GM23338 (cell line): ENCODE measurements at regions not wholly inside any gene's neighbourhood (a gene's known extent, or its start where the extent isn't known, plus 50 kb on each side); places are given as distances from the start of the nearest gene placed in this dataset.

Source experiments
- ATAC-seq: fragments of 200-7000 bp; cut with Tn5 transposase; 3 replicates; pipeline ENCODE4 v1.9.1; 2020
- DNase-seq: peaks from one replicate; pipeline ENCODE4 v3.0.0-alpha.2; 2015; ENCODE audit warnings: low spot score
- H2AFZ ChIP-seq: fragments of 200-600 bp; sonication (generic); 2 replicates; pipeline ENCODE4 v1.8.0; 2016; ENCODE audit warnings: antibody characterized with exemption, mild to moderate bottlenecking, moderate library complexity
- H3F3A ChIP-seq: fragments of 200-600 bp; sonication (generic); replicated peaks from 2 replicates; pipeline ENCODE4 v1.8.0; 2017; ENCODE audit warnings: antibody characterized with exemption, mixed run types, low read depth
- H3K27ac ChIP-seq: fragments of 200-600 bp; sonication (generic); 2 replicates; pipeline ENCODE4 v1.6.1; 2016; ENCODE audit warnings: low read depth
- H3K27me3 ChIP-seq: fragments of 200-600 bp; sonication (generic); 2 replicates; pipeline ENCODE4 v1.8.0; 2016; ENCODE audit warnings: mild to moderate bottlenecking, mixed run types, moderate library complexity; ENCODE audit not compliant: insufficient read depth
- H3K36me3 ChIP-seq: fragments of 200-600 bp; sonication (generic); 2 replicates; pipeline ENCODE4 v1.8.0; 2016; ENCODE audit warnings: mild to moderate bottlenecking; ENCODE audit not compliant: insufficient read depth
- H3K4me1 ChIP-seq: fragments of 200-600 bp; sonication (generic); 2 replicates; pipeline ENCODE4 v1.8.0; 2016; ENCODE audit warnings: mild to moderate bottlenecking, moderate library complexity; ENCODE audit not compliant: insufficient read depth
- H3K4me2 ChIP-seq: fragments of 200-600 bp; sonication (generic); 2 replicates; pipeline ENCODE4 v1.7.1; 2017; ENCODE audit warnings: mixed run types
- H3K4me3 ChIP-seq: fragments of 200-600 bp; sonication (generic); 2 replicates; pipeline ENCODE4 v1.6.1; 2016; ENCODE audit warnings: mixed run types
- H3K79me2 ChIP-seq: fragments of 200-600 bp; sonication (generic); replicated peaks from 2 replicates; pipeline ENCODE4 v1.8.0; 2017; ENCODE audit warnings: mild to moderate bottlenecking; ENCODE audit not compliant: insufficient read depth
- H3K9me2 ChIP-seq: fragments of 200-600 bp; sonication (generic); 2 replicates; pipeline ENCODE4 v1.8.0; 2017; ENCODE audit not compliant: insufficient read depth
- H4K20me1 ChIP-seq: fragments of 200-600 bp; sonication (generic); replicated peaks from 2 replicates; pipeline ENCODE4 v1.8.0; 2017; ENCODE audit warnings: mild to moderate bottlenecking; ENCODE audit not compliant: insufficient read depth
- H3K27ac Mint-ChIP-seq: 2 replicates; pipeline ENCODE4 v1.8.0; 2020; ENCODE audit warnings: inconsistent platforms, mild to moderate bottlenecking, moderate library complexity, mixed read lengths
- H3K27me3 Mint-ChIP-seq: 3 replicates; pipeline ENCODE4 v1.8.0; 2022; ENCODE audit warnings: low read depth, mild to moderate bottlenecking, moderate library complexity, mixed read lengths, inconsistent platforms; ENCODE audit not compliant: insufficient read depth, poor library complexity
- H3K36me3 Mint-ChIP-seq: 3 replicates; pipeline ENCODE4 v1.8.0; 2021; ENCODE audit warnings: low read depth, mild to moderate bottlenecking, inconsistent platforms, moderate library complexity, mixed read lengths
- H3K4me1 Mint-ChIP-seq: 3 replicates; pipeline ENCODE4 v1.8.0; 2020; ENCODE audit warnings: mild to moderate bottlenecking, inconsistent platforms, mixed read lengths
- H3K4me3 Mint-ChIP-seq: 3 replicates; pipeline ENCODE4 v1.8.0; 2021; ENCODE audit warnings: moderate library complexity, mild to moderate bottlenecking, inconsistent platforms, mixed read lengths
- H3K9me3 Mint-ChIP-seq: 3 replicates; pipeline ENCODE4 v1.8.0; 2020; ENCODE audit warnings: moderate library complexity, mild to moderate bottlenecking, inconsistent platforms, mixed read lengths
- CREB1 ChIP-seq: fragments of 250-450 bp; sonication (Bioruptor Pico); IDR thresholded peaks from 2 replicates; pipeline ENCODE4 v1.5.0; 2020; ENCODE audit warnings: low read depth, mild to moderate bottlenecking, moderate library complexity
- EZH2 ChIP-seq: fragments of 200-600 bp; sonication (generic); IDR thresholded peaks from one replicate; pipeline ENCODE4 v1.8.0; 2017; ENCODE audit warnings: antibody characterized with exemption, mild to moderate bottlenecking, low read depth; ENCODE audit not compliant: unreplicated experiment
- EZH2phosphoT487 ChIP-seq: fragments of 200-600 bp; sonication (generic); IDR thresholded peaks from one replicate; pipeline ENCODE4 v1.8.1; 2018; ENCODE audit warnings: antibody characterized with exemption; ENCODE audit not compliant: unreplicated experiment
- JUNB ChIP-seq: IDR thresholded peaks from one replicate; pipeline ENCODE4 v1.6.1; 2016; ENCODE audit warnings: antibody characterized with exemption; ENCODE audit not compliant: unreplicated experiment
- NANOG ChIP-seq: IDR thresholded peaks from 2 replicates; pipeline ENCODE4 v1.6.1; 2016; ENCODE audit warnings: antibody characterized with exemption, borderline replicate concordance
- POLR2AphosphoS5 ChIP-seq: IDR thresholded peaks from 2 replicates; pipeline ENCODE4 v1.6.1; 2016; ENCODE audit warnings: antibody characterized with exemption, low read depth
- STAT1 ChIP-seq: IDR thresholded peaks from one replicate; pipeline ENCODE4 v1.6.1; 2016; ENCODE audit warnings: antibody characterized with exemption; ENCODE audit not compliant: unreplicated experiment
- ZNF114 ChIP-seq: fragments of 250-450 bp; sonication (Bioruptor Pico); IDR thresholded peaks from 2 replicates; pipeline ENCODE4 v1.5.0; 2020; ENCODE audit warnings: mild to moderate bottlenecking, moderate library complexity
- ZNF331 ChIP-seq: fragments of 250-450 bp; sonication (Bioruptor Pico); IDR thresholded peaks from 2 replicates; pipeline ENCODE4 v1.5.0; 2020; ENCODE audit warnings: low read depth, mild to moderate bottlenecking, moderate library complexity
- TF ChIP-seq, protein P1 (sequence below): IDR thresholded peaks from 2 replicates; pipeline ENCODE4 v1.6.1; 2016; ENCODE audit warnings: antibody characterized with exemption
- TF ChIP-seq, protein P2 (sequence below): IDR thresholded peaks from one replicate; pipeline ENCODE4 v1.6.1; 2018; ENCODE audit warnings: antibody characterized with exemption; ENCODE audit not compliant: unreplicated experiment
- TF ChIP-seq, protein P3 (sequence below): fragments of 250-450 bp; sonication (Bioruptor Pico); IDR thresholded peaks from 2 replicates; pipeline ENCODE4 v1.5.0; 2020; ENCODE audit warnings: mild to moderate bottlenecking, moderate library complexity
- TF ChIP-seq, protein P4 (sequence below), 2 experiments: fragments of 200-600 bp in 1 of 2; sonication (generic) in 1 of 2; conservative IDR thresholded peaks; 2 replicates each; pipeline versions ENCODE4 v1.5.1 to v1.6.1; 2016 to 2017; ENCODE audit warnings: antibody characterized with exemption in 2 of 2, low read depth in 2 of 2, mild to moderate bottlenecking in 2 of 2, moderate library complexity in 1 of 2

DNA sequence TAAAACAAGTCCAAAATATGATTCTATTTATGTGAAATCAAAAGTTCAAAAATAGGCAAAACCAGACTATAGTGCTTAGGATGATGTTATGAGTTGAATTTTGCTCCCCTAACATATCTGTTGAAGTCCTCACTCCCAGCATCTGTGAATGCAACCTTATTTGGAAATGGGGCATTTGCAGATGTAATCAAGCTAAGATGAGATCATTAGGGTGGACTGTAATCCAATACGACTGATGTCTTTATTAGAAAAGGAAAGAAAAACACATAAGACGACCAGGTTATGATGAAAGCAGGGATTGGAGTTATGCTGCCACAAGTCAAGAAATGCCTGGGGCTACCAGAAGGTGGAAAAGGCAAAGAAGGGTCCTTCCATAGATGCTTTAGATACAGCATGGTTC lies 110.5 kb upstream of the CCDC39 start (continued):
- TF ChIP-seq POLR2AphosphoS5 (no peak), STAT1 (no peak), ZNF114 (CRISPR knock-in tag) (no peak)

DNA sequence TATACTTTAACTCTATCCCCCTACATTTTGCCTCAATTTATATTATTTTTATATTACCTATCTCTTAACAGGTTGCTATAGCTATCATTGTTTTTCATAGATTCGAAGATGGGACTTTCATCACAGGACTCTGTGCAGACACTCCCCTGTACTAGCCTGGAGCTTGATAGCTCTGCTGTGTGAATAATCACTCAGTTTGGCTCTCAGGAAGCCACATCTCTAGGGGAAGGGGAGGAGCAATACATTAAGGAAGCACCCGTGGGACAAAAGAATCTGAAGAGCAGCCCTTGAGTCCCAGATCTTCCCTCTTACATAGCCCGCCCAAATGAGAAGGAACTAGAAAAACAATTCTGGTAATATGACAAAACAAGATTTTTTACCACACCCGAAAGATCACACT lies 114.3 kb upstream of the FXR1 start:
- peaks cover 3% of the 10 kb centered on the region; the same call in 1 of the 2 replicates for H3K4me1 ChIP-seq
- Mint-ChIP-seq H3K27me3 (peaks cover 1% of the 10 kb centered on the region), H3K9me3 (no peaks in the 10 kb centered on the region; the same call in 2 of the 3 replicates), H3K27ac (no peak overlapping the region; the same call in 1 of the 2 replicates), H3K4me3 (no peak overlapping the region), H3K36me3 (no peaks in the 10 kb centered on the region), H3K4me1 (peaks cover 4% of the 10 kb centered on the region; the same call in 2 of the 3 replicates)
- H3K27ac ChIP-seq, result no peak overlapping the region
- no peaks in the 10 kb centered on the region for H4K20me1 ChIP-seq
- peak overlapping the region; percentile 60; the same call in 1 of the 2 replicates for H2AFZ ChIP-seq
- no peaks in the 10 kb centered on the region for H3K79me2 ChIP-seq
- H3K36me3 ChIP-seq, result no peaks in the 10 kb centered on the region
- no peak overlapping the region for H3K4me3 ChIP-seq
- H3F3A ChIP-seq, result no peaks in the 10 kb centered on the region
- no peak overlapping the region for H3K4me2 ChIP-seq
- H3K9me2 ChIP-seq, result no peaks in the 10 kb centered on the region
- TF ChIP-seq CREB1 (CRISPR knock-in tag) (no peak), EZH2phosphoT487 (no peak), EZH2 (no peak), NANOG (no peak), JUNB (no peak), ZNF114 (CRISPR knock-in tag) (no peak), STAT1 (no peak), POLR2AphosphoS5 (no peak), ZNF331 (CRISPR knock-in tag) (no peak)
- TF ChIP-seq, protein P1, sequence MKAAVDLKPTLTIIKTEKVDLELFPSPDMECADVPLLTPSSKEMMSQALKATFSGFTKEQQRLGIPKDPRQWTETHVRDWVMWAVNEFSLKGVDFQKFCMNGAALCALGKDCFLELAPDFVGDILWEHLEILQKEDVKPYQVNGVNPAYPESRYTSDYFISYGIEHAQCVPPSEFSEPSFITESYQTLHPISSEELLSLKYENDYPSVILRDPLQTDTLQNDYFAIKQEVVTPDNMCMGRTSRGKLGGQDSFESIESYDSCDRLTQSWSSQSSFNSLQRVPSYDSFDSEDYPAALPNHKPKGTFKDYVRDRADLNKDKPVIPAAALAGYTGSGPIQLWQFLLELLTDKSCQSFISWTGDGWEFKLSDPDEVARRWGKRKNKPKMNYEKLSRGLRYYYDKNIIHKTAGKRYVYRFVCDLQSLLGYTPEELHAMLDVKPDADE, result no peak
- TF ChIP-seq, protein P2, sequence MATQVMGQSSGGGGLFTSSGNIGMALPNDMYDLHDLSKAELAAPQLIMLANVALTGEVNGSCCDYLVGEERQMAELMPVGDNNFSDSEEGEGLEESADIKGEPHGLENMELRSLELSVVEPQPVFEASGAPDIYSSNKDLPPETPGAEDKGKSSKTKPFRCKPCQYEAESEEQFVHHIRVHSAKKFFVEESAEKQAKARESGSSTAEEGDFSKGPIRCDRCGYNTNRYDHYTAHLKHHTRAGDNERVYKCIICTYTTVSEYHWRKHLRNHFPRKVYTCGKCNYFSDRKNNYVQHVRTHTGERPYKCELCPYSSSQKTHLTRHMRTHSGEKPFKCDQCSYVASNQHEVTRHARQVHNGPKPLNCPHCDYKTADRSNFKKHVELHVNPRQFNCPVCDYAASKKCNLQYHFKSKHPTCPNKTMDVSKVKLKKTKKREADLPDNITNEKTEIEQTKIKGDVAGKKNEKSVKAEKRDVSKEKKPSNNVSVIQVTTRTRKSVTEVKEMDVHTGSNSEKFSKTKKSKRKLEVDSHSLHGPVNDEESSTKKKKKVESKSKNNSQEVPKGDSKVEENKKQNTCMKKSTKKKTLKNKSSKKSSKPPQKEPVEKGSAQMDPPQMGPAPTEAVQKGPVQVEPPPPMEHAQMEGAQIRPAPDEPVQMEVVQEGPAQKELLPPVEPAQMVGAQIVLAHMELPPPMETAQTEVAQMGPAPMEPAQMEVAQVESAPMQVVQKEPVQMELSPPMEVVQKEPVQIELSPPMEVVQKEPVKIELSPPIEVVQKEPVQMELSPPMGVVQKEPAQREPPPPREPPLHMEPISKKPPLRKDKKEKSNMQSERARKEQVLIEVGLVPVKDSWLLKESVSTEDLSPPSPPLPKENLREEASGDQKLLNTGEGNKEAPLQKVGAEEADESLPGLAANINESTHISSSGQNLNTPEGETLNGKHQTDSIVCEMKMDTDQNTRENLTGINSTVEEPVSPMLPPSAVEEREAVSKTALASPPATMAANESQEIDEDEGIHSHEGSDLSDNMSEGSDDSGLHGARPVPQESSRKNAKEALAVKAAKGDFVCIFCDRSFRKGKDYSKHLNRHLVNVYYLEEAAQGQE, result no peak
- TF ChIP-seq, protein P3, sequence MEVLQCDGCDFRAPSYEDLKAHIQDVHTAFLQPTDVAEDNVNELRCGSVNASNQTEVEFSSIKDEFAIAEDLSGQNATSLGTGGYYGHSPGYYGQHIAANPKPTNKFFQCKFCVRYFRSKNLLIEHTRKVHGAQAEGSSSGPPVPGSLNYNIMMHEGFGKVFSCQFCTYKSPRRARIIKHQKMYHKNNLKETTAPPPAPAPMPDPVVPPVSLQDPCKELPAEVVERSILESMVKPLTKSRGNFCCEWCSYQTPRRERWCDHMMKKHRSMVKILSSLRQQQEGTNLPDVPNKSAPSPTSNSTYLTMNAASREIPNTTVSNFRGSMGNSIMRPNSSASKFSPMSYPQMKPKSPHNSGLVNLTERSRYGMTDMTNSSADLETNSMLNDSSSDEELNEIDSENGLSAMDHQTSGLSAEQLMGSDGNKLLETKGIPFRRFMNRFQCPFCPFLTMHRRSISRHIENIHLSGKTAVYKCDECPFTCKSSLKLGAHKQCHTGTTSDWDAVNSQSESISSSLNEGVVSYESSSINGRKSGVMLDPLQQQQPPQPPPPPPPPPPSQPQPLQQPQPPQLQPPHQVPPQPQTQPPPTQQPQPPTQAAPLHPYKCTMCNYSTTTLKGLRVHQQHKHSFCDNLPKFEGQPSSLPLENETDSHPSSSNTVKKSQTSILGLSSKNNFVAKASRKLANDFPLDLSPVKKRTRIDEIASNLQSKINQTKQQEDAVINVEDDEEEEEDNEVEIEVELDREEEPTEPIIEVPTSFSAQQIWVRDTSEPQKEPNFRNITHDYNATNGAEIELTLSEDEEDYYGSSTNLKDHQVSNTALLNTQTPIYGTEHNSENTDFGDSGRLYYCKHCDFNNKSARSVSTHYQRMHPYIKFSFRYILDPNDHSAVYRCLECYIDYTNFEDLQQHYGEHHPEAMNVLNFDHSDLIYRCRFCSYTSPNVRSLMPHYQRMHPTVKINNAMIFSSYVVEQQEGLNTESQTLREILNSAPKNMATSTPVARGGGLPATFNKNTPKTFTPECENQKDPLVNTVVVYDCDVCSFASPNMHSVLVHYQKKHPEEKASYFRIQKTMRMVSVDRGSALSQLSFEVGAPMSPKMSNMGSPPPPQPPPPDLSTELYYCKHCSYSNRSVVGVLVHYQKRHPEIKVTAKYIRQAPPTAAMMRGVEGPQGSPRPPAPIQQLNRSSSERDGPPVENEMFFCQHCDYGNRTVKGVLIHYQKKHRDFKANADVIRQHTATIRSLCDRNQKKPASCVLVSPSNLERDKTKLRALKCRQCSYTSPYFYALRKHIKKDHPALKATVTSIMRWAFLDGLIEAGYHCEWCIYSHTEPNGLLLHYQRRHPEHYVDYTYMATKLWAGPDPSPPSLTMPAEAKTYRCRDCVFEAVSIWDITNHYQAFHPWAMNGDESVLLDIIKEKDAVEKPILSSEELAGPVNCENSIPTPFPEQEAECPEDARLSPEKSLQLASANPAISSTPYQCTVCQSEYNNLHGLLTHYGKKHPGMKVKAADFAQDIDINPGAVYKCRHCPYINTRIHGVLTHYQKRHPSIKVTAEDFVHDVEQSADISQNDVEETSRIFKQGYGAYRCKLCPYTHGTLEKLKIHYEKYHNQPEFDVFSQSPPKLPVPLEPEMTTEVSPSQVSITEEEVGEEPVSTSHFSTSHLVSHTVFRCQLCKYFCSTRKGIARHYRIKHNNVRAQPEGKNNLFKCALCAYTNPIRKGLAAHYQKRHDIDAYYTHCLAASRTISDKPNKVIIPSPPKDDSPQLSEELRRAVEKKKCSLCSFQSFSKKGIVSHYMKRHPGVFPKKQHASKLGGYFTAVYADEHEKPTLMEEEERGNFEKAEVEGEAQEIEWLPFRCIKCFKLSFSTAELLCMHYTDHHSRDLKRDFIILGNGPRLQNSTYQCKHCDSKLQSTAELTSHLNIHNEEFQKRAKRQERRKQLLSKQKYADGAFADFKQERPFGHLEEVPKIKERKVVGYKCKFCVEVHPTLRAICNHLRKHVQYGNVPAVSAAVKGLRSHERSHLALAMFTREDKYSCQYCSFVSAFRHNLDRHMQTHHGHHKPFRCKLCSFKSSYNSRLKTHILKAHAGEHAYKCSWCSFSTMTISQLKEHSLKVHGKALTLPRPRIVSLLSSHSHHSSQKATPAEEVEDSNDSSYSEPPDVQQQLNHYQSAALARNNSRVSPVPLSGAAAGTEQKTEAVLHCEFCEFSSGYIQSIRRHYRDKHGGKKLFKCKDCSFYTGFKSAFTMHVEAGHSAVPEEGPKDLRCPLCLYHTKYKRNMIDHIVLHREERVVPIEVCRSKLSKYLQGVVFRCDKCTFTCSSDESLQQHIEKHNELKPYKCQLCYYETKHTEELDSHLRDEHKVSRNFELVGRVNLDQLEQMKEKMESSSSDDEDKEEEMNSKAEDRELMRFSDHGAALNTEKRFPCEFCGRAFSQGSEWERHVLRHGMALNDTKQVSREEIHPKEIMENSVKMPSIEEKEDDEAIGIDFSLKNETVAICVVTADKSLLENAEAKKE, result no peak
- TF ChIP-seq, protein P4, sequence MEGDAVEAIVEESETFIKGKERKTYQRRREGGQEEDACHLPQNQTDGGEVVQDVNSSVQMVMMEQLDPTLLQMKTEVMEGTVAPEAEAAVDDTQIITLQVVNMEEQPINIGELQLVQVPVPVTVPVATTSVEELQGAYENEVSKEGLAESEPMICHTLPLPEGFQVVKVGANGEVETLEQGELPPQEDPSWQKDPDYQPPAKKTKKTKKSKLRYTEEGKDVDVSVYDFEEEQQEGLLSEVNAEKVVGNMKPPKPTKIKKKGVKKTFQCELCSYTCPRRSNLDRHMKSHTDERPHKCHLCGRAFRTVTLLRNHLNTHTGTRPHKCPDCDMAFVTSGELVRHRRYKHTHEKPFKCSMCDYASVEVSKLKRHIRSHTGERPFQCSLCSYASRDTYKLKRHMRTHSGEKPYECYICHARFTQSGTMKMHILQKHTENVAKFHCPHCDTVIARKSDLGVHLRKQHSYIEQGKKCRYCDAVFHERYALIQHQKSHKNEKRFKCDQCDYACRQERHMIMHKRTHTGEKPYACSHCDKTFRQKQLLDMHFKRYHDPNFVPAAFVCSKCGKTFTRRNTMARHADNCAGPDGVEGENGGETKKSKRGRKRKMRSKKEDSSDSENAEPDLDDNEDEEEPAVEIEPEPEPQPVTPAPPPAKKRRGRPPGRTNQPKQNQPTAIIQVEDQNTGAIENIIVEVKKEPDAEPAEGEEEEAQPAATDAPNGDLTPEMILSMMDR (conservative IDR thresholded peaks at IDR 0.05; ENCODE audit: low read depth in 2 of 2), result no peak
- ATAC-seq (no peak), DNase-seq (no peak)
- no peaks in the 10 kb centered on the region for H3K27me3 ChIP-seq
